HCT116 (cell line): ENCODE measurements at regions not wholly inside any gene's neighbourhood (a gene's known extent, or its start where the extent isn't known, plus 50 kb on each side); places are given as distances from the start of the nearest gene placed in this dataset.

Experiments
- ATAC-seq: fragments of 200-7000 bp; cut with Tn5 transposase; 2 replicates; pipeline ENCODE4 v1.9.1; 2020; ENCODE audit warnings: mild to moderate bottlenecking, moderate library complexity
- BruUV-seq: library from RNA; stranded (reverse); fragments of 400-500 nt; replicated peaks from 2 replicates; lab custom pipeline; 2021; lab: Mats Ljungman, UMichigan
- CTCF ChIA-PET: fragments of 300-600 bp; sonication (Branson Sonifier 250); formaldehyde crosslinking; loops from one replicate; lab custom pipeline; 2021; ENCODE audit warnings: antibody characterized with exemption; lab: Charles Lee
- POLR2A ChIA-PET: fragments of 300-600, 350-600 bp; sonication (Branson Sonifier 250); formaldehyde crosslinking; loops from one replicate; lab custom pipeline; 2021; ENCODE audit warnings: antibody characterized with exemption; lab: Charles Lee
- RAD21 ChIA-PET, 2 experiments: fragments of 300-600 bp; sonication (Branson Sonifier 250); formaldehyde crosslinking; loops; one replicate each; lab custom pipeline; 2023; ENCODE audit warnings: low total read pairs in 2 of 2; ENCODE audit not compliant: uncharacterized antibody in 2 of 2, unreplicated experiment in 2 of 2, low non-redundant PET in 1 of 2; lab: Charles Lee
- DNase-seq: peaks from one replicate; pipeline ENCODE4 v3.0.0-alpha.2; 2010; ENCODE audit warnings: low read depth, low spot score
- H2AFZ ChIP-seq: fragments of 200-600 bp; shearing (Covaris generic), sonication (generic); 2 replicates; pipeline ENCODE4 v1.6.1; 2017; ENCODE audit warnings: low read depth, mixed run types, mixed read lengths, antibody characterized with exemption, low read length; ENCODE audit not compliant: poor library complexity, severe bottlenecking
- H3K27ac ChIP-seq: 2 replicates; pipeline ENCODE4 v1.5.1; 2012; ENCODE audit warnings: low read depth, low read length
- H3K27me3 ChIP-seq: fragments of 200-600 bp; sonication (generic); 2 replicates; pipeline ENCODE4 v1.6.1; 2016; ENCODE audit warnings: mixed run types, low read length, mixed read lengths; ENCODE audit not compliant: insufficient read depth
- H3K36me3 ChIP-seq, 2 experiments: fragments of 200-500 bp in 1 of 2; fragments of 200-600 bp in 1 of 2; sonication (Bioruptor generic) in 1 of 2; sonication (generic) in 1 of 2; 2 replicates each; pipeline versions ENCODE4 v1.5.1 to v1.6.1; 2014 to 2016; ENCODE audit warnings: low read length in 2 of 2, inconsistent platforms in 1 of 2, mixed read lengths in 1 of 2, mixed run types in 1 of 2; ENCODE audit not compliant: insufficient read depth in 2 of 2, control insufficient read depth in 1 of 2
- H3K4me1 ChIP-seq, 2 experiments: fragments of 200-600 bp in 1 of 2; sonication (generic) in 1 of 2; 2 replicates each; pipeline versions ENCODE4 v1.5.1 to v1.6.1; 2012 to 2017; ENCODE audit warnings: low read length in 2 of 2, inconsistent platforms in 1 of 2, mild to moderate bottlenecking in 1 of 2, mixed read lengths in 1 of 2, mixed run types in 1 of 2, moderate library complexity in 1 of 2; ENCODE audit not compliant: insufficient read depth in 2 of 2, control insufficient read depth in 1 of 2
- H3K4me2 ChIP-seq: fragments of 200-600 bp; sonication (generic); 2 replicates; pipeline ENCODE4 v1.6.1; 2017; ENCODE audit warnings: mixed run types, low read length, mixed read lengths
- H3K4me3 ChIP-seq, 2 experiments: fragments of 200-600 bp in 1 of 2; sonication (generic) in 1 of 2; replicated peaks in 1 of 2; 2 replicates each; pipeline ENCODE4 v1.5.1; 2011 to 2016; ENCODE audit warnings: low read length in 2 of 2, control low read depth in 1 of 2, low read depth in 1 of 2, mild to moderate bottlenecking in 1 of 2, mixed read lengths in 1 of 2, mixed run types in 1 of 2
- H3K79me2 ChIP-seq: fragments of 200-600 bp; sonication (generic); 2 replicates; pipeline ENCODE4 v1.6.1; 2017; ENCODE audit warnings: mild to moderate bottlenecking, mixed run types, low read length, moderate library complexity, mixed read lengths; ENCODE audit not compliant: insufficient read depth
- H3K9ac ChIP-seq: fragments of 200-600 bp; sonication (generic); 2 replicates; pipeline ENCODE4 v1.6.1; 2016; ENCODE audit warnings: low read length, mixed read lengths
- H3K9me2 ChIP-seq: fragments of 200-600 bp; sonication (generic), shearing (Covaris generic); 2 replicates; pipeline ENCODE4 v1.6.1; 2017; ENCODE audit warnings: mixed run types, mild to moderate bottlenecking, moderate library complexity; ENCODE audit not compliant: insufficient read depth
- H3K9me3 ChIP-seq, 2 experiments: fragments of 200-500 bp in 1 of 2; fragments of 200-600 bp in 1 of 2; sonication (Bioruptor generic) in 1 of 2; sonication (generic) in 1 of 2; 2 replicates each; pipeline ENCODE4 v1.6.1; 2014 to 2017; ENCODE audit warnings: low read length in 2 of 2, mixed read lengths in 2 of 2, inconsistent platforms in 1 of 2, low read depth in 1 of 2, mild to moderate bottlenecking in 1 of 2, mixed run types in 1 of 2, moderate library complexity in 1 of 2; ENCODE audit not compliant: control insufficient read depth in 1 of 2, insufficient read depth in 1 of 2
- H4K20me1 ChIP-seq: fragments of 200-600 bp; sonication (generic), shearing (Covaris generic); 2 replicates; pipeline ENCODE4 v1.6.1; 2017; ENCODE audit warnings: mixed run types, mild to moderate bottlenecking, moderate library complexity; ENCODE audit not compliant: insufficient read depth
- ATF3 ChIP-seq: IDR thresholded peaks from 2 replicates; pipeline ENCODE4 v1.6.1; 2012
- CBX3 ChIP-seq: IDR thresholded peaks from 2 replicates; pipeline ENCODE4 v1.6.1; 2012; ENCODE audit warnings: low read depth
- CEBPB ChIP-seq: IDR thresholded peaks from 2 replicates; pipeline ENCODE4 v1.6.1; 2012; ENCODE audit warnings: low read depth
- CTCF ChIP-seq, 3 experiments: fragments of 200-600 bp in 1 of 3; sonication (generic) in 1 of 3; IDR thresholded peaks in 2 of 3; conservative IDR thresholded peaks in 1 of 3; 2 replicates each; pipeline ENCODE4 v1.5.1; 2012 to 2017; ENCODE audit warnings: low read depth in 2 of 3, low read length in 2 of 3, antibody characterized with exemption in 1 of 3, borderline replicate concordance in 1 of 3, control low read depth in 1 of 3, mild to moderate bottlenecking in 1 of 3, mixed read lengths in 1 of 3, mixed run types in 1 of 3, moderate library complexity in 1 of 3; ENCODE audit not compliant: insufficient read depth in 1 of 3
- EGR1 ChIP-seq: IDR thresholded peaks from 2 replicates; pipeline ENCODE4 v1.6.1; 2012; ENCODE audit warnings: low read depth
- ELF1 ChIP-seq: IDR thresholded peaks from 2 replicates; pipeline ENCODE4 v1.6.1; 2012; ENCODE audit warnings: low read depth, borderline replicate concordance
- EZH2 ChIP-seq: fragments of 200-600 bp; sonication (generic); IDR thresholded peaks from 2 replicates; pipeline ENCODE4 v1.6.1; 2017; ENCODE audit warnings: antibody characterized with exemption, mixed run types
- EZH2phosphoT487 ChIP-seq: fragments of 200-600 bp; IDR thresholded peaks from 2 replicates; pipeline ENCODE4 v1.6.1; 2018; ENCODE audit warnings: antibody characterized with exemption, borderline replicate concordance
- POLR2A ChIP-seq: IDR thresholded peaks from 2 replicates; pipeline ENCODE4 v1.7.0; 2011; ENCODE audit warnings: borderline replicate concordance; ENCODE audit not compliant: insufficient read depth, insufficient read length; ENCODE audit errors: extremely low read depth
- POLR2AphosphoS5 ChIP-seq: IDR thresholded peaks from 2 replicates; pipeline ENCODE4 v1.6.1; 2011; ENCODE audit warnings: mild to moderate bottlenecking, low read depth, low read length, moderate library complexity
- RAD21 ChIP-seq: IDR thresholded peaks from 2 replicates; pipeline ENCODE4 v1.6.1; 2012; ENCODE audit warnings: low read depth, mild to moderate bottlenecking
- SIN3A ChIP-seq: IDR thresholded peaks from 2 replicates; pipeline ENCODE4 v1.6.1; 2012; ENCODE audit warnings: low read depth
- SP1 ChIP-seq: IDR thresholded peaks from 2 replicates; pipeline ENCODE4 v1.6.1; 2012; ENCODE audit warnings: low read depth
- SRF ChIP-seq: IDR thresholded peaks from 2 replicates; pipeline ENCODE4 v1.6.1; 2012; ENCODE audit warnings: low read depth
- TCF7L2 ChIP-seq: IDR thresholded peaks from 2 replicates; pipeline ENCODE4 v1.7.0; 2011; ENCODE audit warnings: borderline replicate concordance, inconsistent platforms; ENCODE audit not compliant: insufficient read depth, insufficient read length; ENCODE audit errors: extremely low read depth
- YY1 ChIP-seq: IDR thresholded peaks from 2 replicates; pipeline ENCODE4 v1.6.1; 2011; ENCODE audit warnings: low read length, low read depth, moderate library complexity, mild to moderate bottlenecking; ENCODE audit not compliant: insufficient replicate concordance; ENCODE audit errors: extremely low read depth
- ZNF274 ChIP-seq: fragments of 200-500 bp; sonication (Bioruptor generic); IDR thresholded peaks from 2 replicates; pipeline ENCODE4 v1.6.1; 2014; ENCODE audit warnings: mild to moderate bottlenecking, low read depth, low read length, inconsistent platforms
- intact Hi-C: fragments of 100-400 bp; cut with micrococcal nuclease; formaldehyde crosslinking; loops from 2 replicates; pipeline ENCODE4 v1.10.0; 2022
- TF ChIP-seq, protein P1 (sequence below): IDR thresholded peaks from 2 replicates; pipeline ENCODE4 v1.6.1; 2012
- TF ChIP-seq, protein P2 (sequence below): IDR thresholded peaks from 2 replicates; pipeline ENCODE4 v1.6.1; 2012; ENCODE audit warnings: low read depth
- TF ChIP-seq, protein P3 (sequence below): IDR thresholded peaks from 2 replicates; pipeline ENCODE4 v1.6.1; 2011; ENCODE audit warnings: mild to moderate bottlenecking, low read length, moderate library complexity; ENCODE audit not compliant: insufficient replicate concordance; ENCODE audit errors: extremely low read depth

DNA sequence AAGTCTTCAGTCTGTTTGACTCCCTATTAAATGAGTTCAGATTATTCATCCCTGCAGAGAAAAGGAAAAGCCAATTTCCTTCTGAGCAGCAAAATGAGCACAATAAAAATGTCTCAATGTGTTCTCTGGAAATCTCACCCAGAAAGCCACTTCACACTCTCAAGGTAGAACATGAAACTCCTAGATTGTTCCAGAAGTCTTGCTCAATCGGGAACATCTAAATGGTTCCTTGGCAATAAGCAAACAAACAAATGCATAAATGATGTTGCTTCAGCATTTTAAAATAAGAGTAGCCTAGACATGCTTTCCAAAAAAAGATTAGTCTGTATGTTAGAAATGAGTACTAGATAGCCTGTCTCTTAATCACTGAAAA is 59.7 kb upstream of the TNFRSF19 start:
- Histone ChIP-seq H2AFZ (no peak overlapping the region), H3K9me3 (no peaks in the 10 kb centered on the region), H3K36me3 (no peaks in the 10 kb centered on the region), H3K27me3 (no peaks in the 10 kb centered on the region), H3K4me3 (no peak overlapping the region), H3K9me2 (no peaks in the 10 kb centered on the region), H4K20me1 (no peaks in the 10 kb centered on the region), H3K27ac (no peak overlapping the region), H3K4me1 (peaks cover 0 to 4% of the 10 kb centered on the region in 2 experiments; a peak in 1 of 4 replicates), H3K79me2 (no peaks in the 10 kb centered on the region), H3K9ac (no peak overlapping the region), H3K4me2 (no peak overlapping the region)
- intact Hi-C loops, result loop anchor here (5.0 kb wide), 2 partner anchors 197 to 362 kb away; no protein-coding TSS in a partner anchor
- no peak for TF ChIP-seq CTCF (IDR thresholded peaks at IDR 0.05 in 2 of 3, conservative IDR thresholded peaks at IDR 0.05 in 1 of 3; ENCODE audit: borderline replicate concordance in 1 of 3, insufficient read depth in 1 of 3, low read depth in 2 of 3, low read length in 2 of 3)
- TF ChIP-seq CBX3, result no peak
- TF ChIP-seq ATF3, result no peak
- TF ChIP-seq, protein P1, sequence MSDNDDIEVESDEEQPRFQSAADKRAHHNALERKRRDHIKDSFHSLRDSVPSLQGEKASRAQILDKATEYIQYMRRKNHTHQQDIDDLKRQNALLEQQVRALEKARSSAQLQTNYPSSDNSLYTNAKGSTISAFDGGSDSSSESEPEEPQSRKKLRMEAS, result no peak
- TF ChIP-seq POLR2A, result no peak
- TF ChIP-seq EZH2, result no peak
- TF ChIP-seq EGR1, result no peak
- TF ChIP-seq, protein P2, sequence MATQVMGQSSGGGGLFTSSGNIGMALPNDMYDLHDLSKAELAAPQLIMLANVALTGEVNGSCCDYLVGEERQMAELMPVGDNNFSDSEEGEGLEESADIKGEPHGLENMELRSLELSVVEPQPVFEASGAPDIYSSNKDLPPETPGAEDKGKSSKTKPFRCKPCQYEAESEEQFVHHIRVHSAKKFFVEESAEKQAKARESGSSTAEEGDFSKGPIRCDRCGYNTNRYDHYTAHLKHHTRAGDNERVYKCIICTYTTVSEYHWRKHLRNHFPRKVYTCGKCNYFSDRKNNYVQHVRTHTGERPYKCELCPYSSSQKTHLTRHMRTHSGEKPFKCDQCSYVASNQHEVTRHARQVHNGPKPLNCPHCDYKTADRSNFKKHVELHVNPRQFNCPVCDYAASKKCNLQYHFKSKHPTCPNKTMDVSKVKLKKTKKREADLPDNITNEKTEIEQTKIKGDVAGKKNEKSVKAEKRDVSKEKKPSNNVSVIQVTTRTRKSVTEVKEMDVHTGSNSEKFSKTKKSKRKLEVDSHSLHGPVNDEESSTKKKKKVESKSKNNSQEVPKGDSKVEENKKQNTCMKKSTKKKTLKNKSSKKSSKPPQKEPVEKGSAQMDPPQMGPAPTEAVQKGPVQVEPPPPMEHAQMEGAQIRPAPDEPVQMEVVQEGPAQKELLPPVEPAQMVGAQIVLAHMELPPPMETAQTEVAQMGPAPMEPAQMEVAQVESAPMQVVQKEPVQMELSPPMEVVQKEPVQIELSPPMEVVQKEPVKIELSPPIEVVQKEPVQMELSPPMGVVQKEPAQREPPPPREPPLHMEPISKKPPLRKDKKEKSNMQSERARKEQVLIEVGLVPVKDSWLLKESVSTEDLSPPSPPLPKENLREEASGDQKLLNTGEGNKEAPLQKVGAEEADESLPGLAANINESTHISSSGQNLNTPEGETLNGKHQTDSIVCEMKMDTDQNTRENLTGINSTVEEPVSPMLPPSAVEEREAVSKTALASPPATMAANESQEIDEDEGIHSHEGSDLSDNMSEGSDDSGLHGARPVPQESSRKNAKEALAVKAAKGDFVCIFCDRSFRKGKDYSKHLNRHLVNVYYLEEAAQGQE, result no peak
- TF ChIP-seq ZNF274, result no peak
- no peak for TF ChIP-seq YY1
- TF ChIP-seq SRF, result no peak
- TF ChIP-seq, protein P3, sequence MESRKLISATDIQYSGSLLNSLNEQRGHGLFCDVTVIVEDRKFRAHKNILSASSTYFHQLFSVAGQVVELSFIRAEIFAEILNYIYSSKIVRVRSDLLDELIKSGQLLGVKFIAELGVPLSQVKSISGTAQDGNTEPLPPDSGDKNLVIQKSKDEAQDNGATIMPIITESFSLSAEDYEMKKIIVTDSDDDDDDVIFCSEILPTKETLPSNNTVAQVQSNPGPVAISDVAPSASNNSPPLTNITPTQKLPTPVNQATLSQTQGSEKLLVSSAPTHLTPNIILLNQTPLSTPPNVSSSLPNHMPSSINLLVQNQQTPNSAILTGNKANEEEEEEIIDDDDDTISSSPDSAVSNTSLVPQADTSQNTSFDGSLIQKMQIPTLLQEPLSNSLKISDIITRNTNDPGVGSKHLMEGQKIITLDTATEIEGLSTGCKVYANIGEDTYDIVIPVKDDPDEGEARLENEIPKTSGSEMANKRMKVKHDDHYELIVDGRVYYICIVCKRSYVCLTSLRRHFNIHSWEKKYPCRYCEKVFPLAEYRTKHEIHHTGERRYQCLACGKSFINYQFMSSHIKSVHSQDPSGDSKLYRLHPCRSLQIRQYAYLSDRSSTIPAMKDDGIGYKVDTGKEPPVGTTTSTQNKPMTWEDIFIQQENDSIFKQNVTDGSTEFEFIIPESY, result no peak
- no peak for TF ChIP-seq RAD21
- no peak for TF ChIP-seq ELF1
- no peak for TF ChIP-seq SIN3A
- no peak for TF ChIP-seq EZH2phosphoT487
- TF ChIP-seq POLR2AphosphoS5, result no peak
- no peak for TF ChIP-seq SP1
- no peak for TF ChIP-seq TCF7L2
- TF ChIP-seq CEBPB, result no peak
- no peak for ATAC-seq
- CTCF ChIA-PET, result no interaction called here
- POLR2A ChIA-PET, result no interaction called here
- RAD21 ChIA-PET, result no interaction called here
- no peak for DNase-seq
- no TSS peak for BruUV-seq
